Transverse colon (tissue), 4 donors: ENCODE measurements at regions not wholly inside any gene's neighbourhood (a gene's known extent, or its start where the extent isn't known, plus 50 kb on each side); places are given as distances from the start of the nearest gene placed in this dataset.

ENCODE experiments used
- DNase-seq: peaks from one replicate; pipeline ENCODE4 v3.0.0-alpha.2; 2019
- H3K27ac ChIP-seq, 4 donors: fragments of 200-600 bp; sonication (generic); 2 replicates each; pipeline ENCODE4 v1.5.1; 2016 to 2018; ENCODE audit warnings: inconsistent platforms in 4 of 4
- H3K27me3 ChIP-seq: fragments of 200-600 bp; sonication (generic); 2 replicates; pipeline ENCODE4 v1.5.1; 2017; ENCODE audit warnings: inconsistent platforms
- H3K36me3 ChIP-seq, 4 donors: fragments of 200-600 bp; sonication (generic); 2 replicates each; pipeline ENCODE4 v1.5.1; 2017 to 2019; ENCODE audit warnings: inconsistent platforms in 4 of 4
- H3K4me1 ChIP-seq, 4 donors: fragments of 200-600 bp; sonication (generic); 2 replicates each; pipeline ENCODE4 v1.5.1; 2017 to 2020; ENCODE audit warnings: inconsistent platforms in 4 of 4
- H3K4me3 ChIP-seq, 4 donors: fragments of 200-600 bp; sonication (generic); 1 replicate in 1 of 4; 2 replicates in 3 of 4; pipeline versions ENCODE4 v1.5.1 to v1.6.1; 2017 to 2019; ENCODE audit warnings: inconsistent platforms in 4 of 4
- H3K9me3 ChIP-seq, 2 donors: fragments of 200-600 bp; sonication (generic); 2 replicates each; pipeline ENCODE4 v1.5.1; 2017 to 2019; ENCODE audit warnings: inconsistent platforms in 2 of 2
- EP300 ChIP-seq: sonication (generic); formaldehyde crosslinking; IDR thresholded peaks from one replicate; pipeline ENCODE4 v1.6.1; 2017; ENCODE audit warnings: antibody characterized with exemption, low read depth
- POLR2A ChIP-seq: fragments of 450-650 bp; IDR thresholded peaks from one replicate; pipeline ENCODE4 v1.6.1; 2016; ENCODE audit warnings: antibody characterized with exemption, mild to moderate bottlenecking, moderate library complexity
- POLR2AphosphoS5 ChIP-seq, 3 donors: sonication (generic); formaldehyde crosslinking; IDR thresholded peaks; one replicate each; pipeline ENCODE4 v1.6.1; 2016; ENCODE audit warnings: antibody characterized with exemption in 3 of 3
- WGBS, 2 donors: methylation state at CpG; one replicate each; pipeline ENCODE4 v1.1.5; 2018; ENCODE audit warnings: low coverage in 1 of 2; 5-methylcytosine and 5-hydroxymethylcytosine counted together
- in situ Hi-C, 4 donors: fragments of 200-750 bp; cut with MboI; loops; one replicate each; pipeline versions ENCODE4 v1.15.0 to v1.15.1; 2017; ENCODE audit warnings: low sequenced_read_pairs in 3 of 4, low pct_ligation_motif_present in 1 of 4, low pct_unique_long_range_greater_than_20kb in 1 of 4
- intact Hi-C: fragments of 100-400 bp; cut with DNase I; formaldehyde crosslinking; loops from one replicate; pipeline ENCODE4 v1.15.1; 2023; ENCODE audit warnings: low total_unique reads
- TF ChIP-seq, protein P1 (sequence below), 5 experiments: fragments of 200-600 bp in 3 of 5; fragments of 450-650 bp in 2 of 5; sonication (generic) in 3 of 5; IDR thresholded peaks; 1 replicate in 2 of 5; 2 replicates in 3 of 5; pipeline ENCODE4 v1.5.1; 2016 to 2017; ENCODE audit warnings: antibody characterized with exemption in 5 of 5, inconsistent platforms in 3 of 5, mild to moderate bottlenecking in 2 of 5, moderate library complexity in 1 of 5

DNA sequence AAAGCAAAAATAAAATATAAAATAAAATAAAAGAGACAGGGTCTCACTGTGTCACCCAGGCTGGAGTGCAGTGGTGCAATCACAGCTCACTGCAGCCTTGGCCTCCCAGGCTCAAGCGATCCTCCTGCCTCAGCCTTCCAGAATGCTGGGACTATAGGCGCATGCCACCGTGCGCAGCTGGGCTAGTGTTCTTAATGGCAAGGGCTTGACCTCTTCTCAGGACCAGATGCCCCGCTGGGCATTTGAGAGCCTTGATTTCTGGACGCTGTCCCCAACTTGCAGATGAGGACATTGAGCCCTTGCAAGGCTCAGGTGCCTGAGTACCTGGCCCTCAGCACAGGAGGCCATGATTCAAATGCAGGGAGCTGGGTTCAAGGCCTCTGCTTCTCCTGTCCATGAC, 82.6 kb downstream of the DHCR7 start:
- no peaks in the 10 kb centered on the region for H3K27me3 ChIP-seq
- TF ChIP-seq, protein P1, sequence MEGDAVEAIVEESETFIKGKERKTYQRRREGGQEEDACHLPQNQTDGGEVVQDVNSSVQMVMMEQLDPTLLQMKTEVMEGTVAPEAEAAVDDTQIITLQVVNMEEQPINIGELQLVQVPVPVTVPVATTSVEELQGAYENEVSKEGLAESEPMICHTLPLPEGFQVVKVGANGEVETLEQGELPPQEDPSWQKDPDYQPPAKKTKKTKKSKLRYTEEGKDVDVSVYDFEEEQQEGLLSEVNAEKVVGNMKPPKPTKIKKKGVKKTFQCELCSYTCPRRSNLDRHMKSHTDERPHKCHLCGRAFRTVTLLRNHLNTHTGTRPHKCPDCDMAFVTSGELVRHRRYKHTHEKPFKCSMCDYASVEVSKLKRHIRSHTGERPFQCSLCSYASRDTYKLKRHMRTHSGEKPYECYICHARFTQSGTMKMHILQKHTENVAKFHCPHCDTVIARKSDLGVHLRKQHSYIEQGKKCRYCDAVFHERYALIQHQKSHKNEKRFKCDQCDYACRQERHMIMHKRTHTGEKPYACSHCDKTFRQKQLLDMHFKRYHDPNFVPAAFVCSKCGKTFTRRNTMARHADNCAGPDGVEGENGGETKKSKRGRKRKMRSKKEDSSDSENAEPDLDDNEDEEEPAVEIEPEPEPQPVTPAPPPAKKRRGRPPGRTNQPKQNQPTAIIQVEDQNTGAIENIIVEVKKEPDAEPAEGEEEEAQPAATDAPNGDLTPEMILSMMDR (IDR thresholded peaks at IDR 0.05): no peak
- no peak for TF ChIP-seq POLR2AphosphoS5 (IDR thresholded peaks at IDR 0.05)
- no peak for TF ChIP-seq EP300
- TF ChIP-seq POLR2A: no peak
- in situ Hi-C loops (no loop called here), intact Hi-C loops (no loop called here)
- WGBS, 2 donors: 93 to 100% methylated on average over 4 to 6 of the region's 6 CpGs
- DNase-seq: no peak
- no peaks in the 10 kb centered on the region for H3K9me3 ChIP-seq
- H3K27ac ChIP-seq: no peak overlapping the region
- H3K4me1 ChIP-seq: no peaks in the 10 kb centered on the region
- H3K4me3 ChIP-seq: no peak overlapping the region
- H3K36me3 ChIP-seq: no peaks in the 10 kb centered on the region

DNA sequence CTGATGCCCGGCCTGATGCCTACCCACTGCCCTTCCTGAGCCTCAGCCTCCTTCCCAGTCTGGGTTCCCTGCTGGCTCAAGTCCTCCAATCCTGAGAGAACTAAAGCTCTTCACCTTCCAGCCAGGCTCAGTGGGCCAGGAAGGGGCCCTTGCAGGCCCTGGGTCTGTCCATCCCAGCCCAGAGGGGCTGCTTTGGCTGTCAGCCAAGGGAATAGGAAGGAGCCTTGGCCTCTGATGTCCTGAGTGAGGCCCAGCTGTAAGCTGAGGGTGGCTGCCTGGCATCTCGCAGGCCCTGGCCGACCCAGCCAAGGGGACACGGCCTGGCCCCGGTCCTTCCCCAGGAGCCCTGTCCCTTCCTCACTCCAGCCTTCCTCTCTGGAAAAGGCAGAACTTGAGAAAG, 83.4 kb downstream of the DHCR7 start:
- no peaks in the 10 kb centered on the region for H3K36me3 ChIP-seq
- intact Hi-C loops (no loop called here), in situ Hi-C loops (no loop called here)
- H3K9me3 ChIP-seq: no peaks in the 10 kb centered on the region
- no peak overlapping the region for H3K4me3 ChIP-seq
- WGBS, 2 donors: 88% methylated on average over 5 of the region's 5 CpGs; no CpG with 5 or more reads in 1 of the 2 donors
- no peaks in the 10 kb centered on the region for H3K4me1 ChIP-seq
- DNase-seq: no peak
- no peaks in the 10 kb centered on the region for H3K27me3 ChIP-seq
- TF ChIP-seq POLR2A: no peak
- no peak for TF ChIP-seq POLR2AphosphoS5 (IDR thresholded peaks at IDR 0.05)
- TF ChIP-seq, protein P1 (IDR thresholded peaks at IDR 0.05): no peak
- no peak for TF ChIP-seq EP300
- no peak overlapping the region for H3K27ac ChIP-seq

DNA sequence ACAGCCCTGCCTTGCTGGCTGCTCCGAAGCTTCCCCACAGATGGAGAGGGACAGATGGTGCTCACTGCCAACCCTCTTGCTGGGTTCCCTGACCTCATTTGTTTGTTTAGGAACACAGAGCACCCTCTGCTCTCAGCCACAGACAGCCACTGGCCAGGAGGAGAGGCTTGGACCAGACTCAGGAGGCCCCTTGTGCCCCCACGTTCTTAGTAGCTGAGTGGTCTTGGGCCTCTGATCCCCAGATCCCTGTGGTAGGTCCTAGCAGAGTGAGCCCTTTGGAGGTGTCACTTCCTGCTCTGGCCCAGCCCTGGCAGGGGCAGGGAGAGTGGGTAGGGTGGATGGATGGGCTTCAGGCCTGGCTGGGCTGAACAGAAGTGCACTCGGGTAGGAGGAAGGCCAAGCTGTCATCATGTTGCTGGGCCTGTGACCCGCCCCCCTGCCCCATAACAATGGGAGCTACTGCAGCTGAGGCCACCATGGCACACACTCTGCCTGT, 84.0 kb downstream of the DHCR7 start:
- no peak for DNase-seq
- H3K27ac ChIP-seq: no peak overlapping the region
- intact Hi-C loops (no loop called here), in situ Hi-C loops (no loop called here)
- H3K4me1 ChIP-seq: no peaks in the 10 kb centered on the region
- H3K4me3 ChIP-seq: no peak overlapping the region
- WGBS, 2 donors: 72% methylated on average over 4 of the region's 4 CpGs; no CpG with 5 or more reads in 1 of the 2 donors
- TF ChIP-seq POLR2A (no peak), POLR2AphosphoS5 (IDR thresholded peaks at IDR 0.05) (no peak), EP300 (no peak)
- TF ChIP-seq, protein P1 (IDR thresholded peaks at IDR 0.05): no peak
- no peaks in the 10 kb centered on the region for H3K36me3 ChIP-seq
- no peaks in the 10 kb centered on the region for H3K27me3 ChIP-seq
- no peaks in the 10 kb centered on the region for H3K9me3 ChIP-seq

DNA sequence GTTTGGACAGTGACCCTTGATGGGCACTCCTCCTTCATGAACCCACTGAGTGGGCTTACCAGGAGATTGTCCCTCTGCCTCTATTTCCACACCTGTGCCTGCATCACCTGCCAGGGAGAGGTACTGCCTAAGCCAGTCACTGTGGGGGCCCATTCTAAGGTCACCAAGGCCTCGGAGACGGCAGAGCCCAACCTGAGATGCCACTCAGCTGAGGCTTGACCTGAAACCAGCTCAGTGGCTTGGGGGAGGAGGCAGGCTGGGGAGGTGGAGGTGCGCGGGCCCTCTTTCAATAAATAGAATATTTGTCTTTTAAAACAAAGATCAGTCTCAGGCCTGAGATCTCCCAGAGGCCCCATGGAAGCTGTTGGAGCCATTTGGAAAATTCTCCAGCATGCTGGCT, 84.5 kb downstream of the DHCR7 start:
- Histone ChIP-seq H3K27ac (no peak overlapping the region), H3K36me3 (no peaks in the 10 kb centered on the region), H3K9me3 (no peaks in the 10 kb centered on the region), H3K27me3 (no peaks in the 10 kb centered on the region), H3K4me3 (no peak overlapping the region), H3K4me1 (no peaks in the 10 kb centered on the region)
- TF ChIP-seq, protein P1 (IDR thresholded peaks at IDR 0.05): no peak
- TF ChIP-seq POLR2A (no peak), EP300 (no peak), POLR2AphosphoS5 (IDR thresholded peaks at IDR 0.05) (no peak)
- in situ Hi-C loops: no loop called here
- intact Hi-C loops: no loop called here
- no peak for DNase-seq
- WGBS, 2 donors: 93% methylated on average over 4 of the region's 4 CpGs; no CpG with 5 or more reads in 1 of the 2 donors
